ENCODE measurements at regions not wholly inside any gene's neighbourhood (a gene's known extent, or its start where the extent isn't known, plus 50 kb on each side); places are given as distances from the start of the nearest gene placed in this dataset.

- ATAC-seq (no peak), DNase-seq (no peak)
- H3K27ac ChIP-seq, result no peak overlapping the region
- no peaks in the 10 kb centered on the region for H3K4me1 ChIP-seq
- H3K36me3 ChIP-seq, result no peaks in the 10 kb centered on the region
- intact Hi-C loops (cut with DNase I), result no loop called here
- H3K9me3 ChIP-seq, result no peaks in the 10 kb centered on the region
- no peak overlapping the region for H3K4me3 ChIP-seq
- no peaks in the 10 kb centered on the region for H3K27me3 ChIP-seq (ENCODE audit: low read depth)
- TF ChIP-seq CTCF (IDR thresholded peaks at IDR 0.05), result no peak
Observed at GRCh38 chr7:86923527-86923926, 135.9 kb downstream of the ELAPOR2 start.

GRCh38 chr7:86920154-86920553 is 139.3 kb downstream of the ELAPOR2 start:
- DNase-seq (no peak), ATAC-seq (no peak)
- TF ChIP-seq CTCF (IDR thresholded peaks at IDR 0.05), result no peak
- intact Hi-C loops (cut with DNase I), result no loop called here
- Histone ChIP-seq H3K27me3 (ENCODE audit: low read depth) (no peaks in the 10 kb centered on the region), H3K4me3 (no peak overlapping the region), H3K36me3 (no peaks in the 10 kb centered on the region), H3K27ac (no peak overlapping the region), H3K4me1 (no peaks in the 10 kb centered on the region), H3K9me3 (no peaks in the 10 kb centered on the region)

- TF ChIP-seq CTCF (IDR thresholded peaks at IDR 0.05), result no peak
- DNase-seq, result no peak
- Histone ChIP-seq H3K27ac (no peak overlapping the region), H3K4me3 (no peak overlapping the region), H3K4me1 (no peaks in the 10 kb centered on the region), H3K27me3 (ENCODE audit: low read depth) (no peaks in the 10 kb centered on the region), H3K36me3 (no peaks in the 10 kb centered on the region), H3K9me3 (no peaks in the 10 kb centered on the region)
- ATAC-seq, result no peak
- intact Hi-C loops (cut with DNase I), result no loop called here
Observed at GRCh38 chr7:86918245-86918644, 141.2 kb downstream of the ELAPOR2 start.

GRCh38 chr7:86916277-86916825 is 143.1 kb downstream of the ELAPOR2 start:
- DNase-seq (no peak), ATAC-seq (peak in 1 of 2 donors; percentile 32)
- Histone ChIP-seq H3K27ac (no peak overlapping the region), H3K4me3 (no peak overlapping the region), H3K4me1 (no peaks in the 10 kb centered on the region), H3K27me3 (ENCODE audit: low read depth) (no peaks in the 10 kb centered on the region), H3K36me3 (peaks cover 14% of the 10 kb centered on the region), H3K9me3 (no peaks in the 10 kb centered on the region)
- intact Hi-C loops (cut with DNase I), result no loop called here
- TF ChIP-seq CTCF (IDR thresholded peaks at IDR 0.05), result no peak

- DNase-seq, result no peak
- intact Hi-C loops (cut with DNase I), result no loop called here
- Histone ChIP-seq H3K36me3 (peaks cover 21% of the 10 kb centered on the region), H3K9me3 (no peaks in the 10 kb centered on the region), H3K4me1 (no peaks in the 10 kb centered on the region), H3K4me3 (no peak overlapping the region), H3K27ac (no peak overlapping the region), H3K27me3 (ENCODE audit: low read depth) (no peaks in the 10 kb centered on the region)
- no peak for ATAC-seq
- TF ChIP-seq CTCF (IDR thresholded peaks at IDR 0.05), result peak; percentile 35
Observed at GRCh38 chr7:86914551-86914950, 144.9 kb downstream of the ELAPOR2 start.
